WTC11 (cell line): ENCODE measurements at regions not wholly inside any gene's neighbourhood (a gene's known extent, or its start where the extent isn't known, plus 50 kb on each side); places are given as distances from the start of the nearest gene placed in this dataset.

Source experiments
- ATAC-seq: fragments of 200-7000 bp; cut with Tn5 transposase; 2 replicates; pipeline ENCODE4 v1.10.0; 2021; ENCODE audit warnings: mild to moderate bottlenecking, moderate library complexity
- CTCF ChIA-PET: fragments of 300-600 bp; sonication (Branson Sonifier 250); formaldehyde crosslinking; loops from one replicate; lab custom pipeline; 2021; ENCODE audit warnings: antibody characterized with exemption; lab: Charles Lee
- POLR2A ChIA-PET: fragments of 350-600 bp; sonication (Branson Sonifier 250); formaldehyde crosslinking; loops from one replicate; lab custom pipeline; 2021; ENCODE audit warnings: antibody characterized with exemption; lab: Charles Lee
- DNase-seq: peaks from one replicate; pipeline ENCODE4 v3.0.0; 2021; ENCODE audit warnings: low spot score
- H3K27ac Mint-ChIP-seq: 2 replicates; pipeline ENCODE4 v1.8.0; 2021; ENCODE audit warnings: mixed read lengths
- H3K27me3 Mint-ChIP-seq: 2 replicates; pipeline ENCODE4 v1.8.0; 2021; ENCODE audit warnings: low read depth, mild to moderate bottlenecking, moderate library complexity, mixed read lengths
- H3K36me3 Mint-ChIP-seq: 2 replicates; pipeline ENCODE4 v1.8.0; 2021; ENCODE audit warnings: mixed read lengths
- H3K4me1 Mint-ChIP-seq: 2 replicates; pipeline ENCODE4 v1.8.0; 2022; ENCODE audit warnings: mixed read lengths
- H3K4me3 Mint-ChIP-seq: 2 replicates; pipeline ENCODE4 v1.8.0; 2021; ENCODE audit warnings: mild to moderate bottlenecking, moderate library complexity, mixed read lengths
- H3K9me3 Mint-ChIP-seq: 2 replicates; pipeline ENCODE4 v1.8.0; 2021; ENCODE audit warnings: mixed read lengths
- ATF1 ChIP-seq: sonication (generic); formaldehyde crosslinking; IDR thresholded peaks from 2 replicates; pipeline ENCODE4 v1.8.1; 2023; ENCODE audit warnings: mild to moderate bottlenecking, moderate library complexity, missing genetic modification reagents
- CBFB ChIP-seq: sonication (generic); formaldehyde crosslinking; IDR thresholded peaks from 2 replicates; pipeline ENCODE4 v1.8.1; 2022; ENCODE audit warnings: mild to moderate bottlenecking, low read depth, missing genetic modification reagents
- E2F5 ChIP-seq: sonication (generic); formaldehyde crosslinking; IDR thresholded peaks from 2 replicates; pipeline ENCODE4 v1.8.1; 2022; ENCODE audit warnings: mild to moderate bottlenecking, moderate library complexity, missing genetic modification reagents
- ELF4 ChIP-seq: sonication (generic); formaldehyde crosslinking; IDR thresholded peaks from 2 replicates; pipeline ENCODE4 v1.8.1; 2022; ENCODE audit warnings: low read depth, mild to moderate bottlenecking, moderate library complexity, missing genetic modification reagents
- FOXP1 ChIP-seq: sonication (generic); formaldehyde crosslinking; IDR thresholded peaks from 2 replicates; pipeline ENCODE4 v1.8.0; 2022; ENCODE audit warnings: missing genetic modification reagents, mild to moderate bottlenecking, moderate library complexity, borderline replicate concordance
- GRHL2 ChIP-seq: fragments of 250-450 bp; sonication (Bioruptor Pico); IDR thresholded peaks from 2 replicates; pipeline ENCODE4 v1.8.0; 2022; ENCODE audit warnings: mild to moderate bottlenecking, moderate library complexity; ENCODE audit not compliant: insufficient replicate concordance, severe bottlenecking
- GTF2I ChIP-seq: fragments of 250-450 bp; sonication (Bioruptor Pico); conservative IDR thresholded peaks from 2 replicates; pipeline ENCODE4 v1.4.0; 2021; ENCODE audit warnings: mild to moderate bottlenecking
- JUN ChIP-seq: sonication (generic); formaldehyde crosslinking; IDR thresholded peaks from 2 replicates; pipeline ENCODE4 v1.8.0; 2023; ENCODE audit warnings: mild to moderate bottlenecking, missing genetic modification reagents
- NFE2L1 ChIP-seq: sonication (generic); formaldehyde crosslinking; IDR thresholded peaks from 2 replicates; pipeline ENCODE4 v1.8.1; 2023; ENCODE audit warnings: missing genetic modification reagents
- ZBTB43 ChIP-seq: sonication (generic); formaldehyde crosslinking; IDR thresholded peaks from 2 replicates; pipeline ENCODE4 v1.8.1; 2023; ENCODE audit warnings: mild to moderate bottlenecking, missing genetic modification reagents
- ZNF423 ChIP-seq: fragments of 250-450 bp; sonication (Bioruptor Pico); IDR thresholded peaks from 2 replicates; pipeline ENCODE4 v2.1.2; 2022; ENCODE audit warnings: mild to moderate bottlenecking, moderate library complexity
- TF ChIP-seq, protein P1 (sequence below): sonication (generic); formaldehyde crosslinking; conservative IDR thresholded peaks from 2 replicates; pipeline ENCODE4 v1.8.1; 2023; ENCODE audit warnings: mild to moderate bottlenecking, low read depth, missing genetic modification reagents, moderate library complexity
- TF ChIP-seq, protein P2 (sequence below): sonication (generic); formaldehyde crosslinking; IDR thresholded peaks from 2 replicates; pipeline ENCODE4 v1.8.1; 2023; ENCODE audit warnings: mild to moderate bottlenecking, missing genetic modification reagents, moderate library complexity
- TF ChIP-seq, protein P3 (sequence below): sonication (generic); formaldehyde crosslinking; IDR thresholded peaks from 2 replicates; pipeline ENCODE4 v1.8.0; 2022; ENCODE audit warnings: mild to moderate bottlenecking, missing genetic modification reagents
- TF ChIP-seq, protein P4 (sequence below): fragments of 250-450 bp; sonication (Bioruptor Pico); IDR thresholded peaks from 2 replicates; pipeline ENCODE4 v1.9.0; 2021; ENCODE audit warnings: mild to moderate bottlenecking
- TF ChIP-seq, protein P5 (sequence below): sonication (generic); formaldehyde crosslinking; IDR thresholded peaks from 2 replicates; pipeline ENCODE4 v1.8.0; 2022; ENCODE audit warnings: mild to moderate bottlenecking, missing genetic modification reagents
- TF ChIP-seq, protein P6 (sequence below): fragments of 200-600 bp; IDR thresholded peaks from 2 replicates; pipeline ENCODE4 v1.8.0; 2022; ENCODE audit warnings: antibody characterized with exemption
- TF ChIP-seq, protein P7 (sequence below): sonication (generic); formaldehyde crosslinking; IDR thresholded peaks from 2 replicates; pipeline ENCODE4 v1.8.1; 2023; ENCODE audit warnings: mild to moderate bottlenecking, missing genetic modification reagents

- no peaks in the 10 kb centered on the region for H3K4me1 Mint-ChIP-seq
- H3K9me3 Mint-ChIP-seq = peaks cover 56% of the 10 kb centered on the region
- DNase-seq (no peak), ATAC-seq (no peak)
- peaks cover 35% of the 10 kb centered on the region for H3K36me3 Mint-ChIP-seq
- H3K27me3 Mint-ChIP-seq = peaks cover 18% of the 10 kb centered on the region
- H3K27ac Mint-ChIP-seq = no peak overlapping the region
- TF ChIP-seq GRHL2 (CRISPR knock-in tag) (no peak), E2F5 (CRISPR knock-in tag) (no peak), NFE2L1 (no peak), JUN (CRISPR knock-in tag) (no peak), GTF2I (CRISPR knock-in tag) (no peak), FOXP1 (no peak), ZBTB43 (CRISPR knock-in tag) (no peak), ELF4 (CRISPR knock-in tag) (no peak), ZNF423 (CRISPR knock-in tag) (no peak), ATF1 (CRISPR knock-in tag) (no peak)
- TF ChIP-seq, protein P1, sequence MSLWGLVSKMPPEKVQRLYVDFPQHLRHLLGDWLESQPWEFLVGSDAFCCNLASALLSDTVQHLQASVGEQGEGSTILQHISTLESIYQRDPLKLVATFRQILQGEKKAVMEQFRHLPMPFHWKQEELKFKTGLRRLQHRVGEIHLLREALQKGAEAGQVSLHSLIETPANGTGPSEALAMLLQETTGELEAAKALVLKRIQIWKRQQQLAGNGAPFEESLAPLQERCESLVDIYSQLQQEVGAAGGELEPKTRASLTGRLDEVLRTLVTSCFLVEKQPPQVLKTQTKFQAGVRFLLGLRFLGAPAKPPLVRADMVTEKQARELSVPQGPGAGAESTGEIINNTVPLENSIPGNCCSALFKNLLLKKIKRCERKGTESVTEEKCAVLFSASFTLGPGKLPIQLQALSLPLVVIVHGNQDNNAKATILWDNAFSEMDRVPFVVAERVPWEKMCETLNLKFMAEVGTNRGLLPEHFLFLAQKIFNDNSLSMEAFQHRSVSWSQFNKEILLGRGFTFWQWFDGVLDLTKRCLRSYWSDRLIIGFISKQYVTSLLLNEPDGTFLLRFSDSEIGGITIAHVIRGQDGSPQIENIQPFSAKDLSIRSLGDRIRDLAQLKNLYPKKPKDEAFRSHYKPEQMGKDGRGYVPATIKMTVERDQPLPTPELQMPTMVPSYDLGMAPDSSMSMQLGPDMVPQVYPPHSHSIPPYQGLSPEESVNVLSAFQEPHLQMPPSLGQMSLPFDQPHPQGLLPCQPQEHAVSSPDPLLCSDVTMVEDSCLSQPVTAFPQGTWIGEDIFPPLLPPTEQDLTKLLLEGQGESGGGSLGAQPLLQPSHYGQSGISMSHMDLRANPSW (CRISPR knock-in tag) = no peak
- TF ChIP-seq, protein P2, sequence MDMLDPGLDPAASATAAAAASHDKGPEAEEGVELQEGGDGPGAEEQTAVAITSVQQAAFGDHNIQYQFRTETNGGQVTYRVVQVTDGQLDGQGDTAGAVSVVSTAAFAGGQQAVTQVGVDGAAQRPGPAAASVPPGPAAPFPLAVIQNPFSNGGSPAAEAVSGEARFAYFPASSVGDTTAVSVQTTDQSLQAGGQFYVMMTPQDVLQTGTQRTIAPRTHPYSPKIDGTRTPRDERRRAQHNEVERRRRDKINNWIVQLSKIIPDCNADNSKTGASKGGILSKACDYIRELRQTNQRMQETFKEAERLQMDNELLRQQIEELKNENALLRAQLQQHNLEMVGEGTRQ (CRISPR knock-in tag) = no peak
- TF ChIP-seq, protein P3, sequence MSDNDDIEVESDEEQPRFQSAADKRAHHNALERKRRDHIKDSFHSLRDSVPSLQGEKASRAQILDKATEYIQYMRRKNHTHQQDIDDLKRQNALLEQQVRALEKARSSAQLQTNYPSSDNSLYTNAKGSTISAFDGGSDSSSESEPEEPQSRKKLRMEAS = no peak
- TF ChIP-seq, protein P4, sequence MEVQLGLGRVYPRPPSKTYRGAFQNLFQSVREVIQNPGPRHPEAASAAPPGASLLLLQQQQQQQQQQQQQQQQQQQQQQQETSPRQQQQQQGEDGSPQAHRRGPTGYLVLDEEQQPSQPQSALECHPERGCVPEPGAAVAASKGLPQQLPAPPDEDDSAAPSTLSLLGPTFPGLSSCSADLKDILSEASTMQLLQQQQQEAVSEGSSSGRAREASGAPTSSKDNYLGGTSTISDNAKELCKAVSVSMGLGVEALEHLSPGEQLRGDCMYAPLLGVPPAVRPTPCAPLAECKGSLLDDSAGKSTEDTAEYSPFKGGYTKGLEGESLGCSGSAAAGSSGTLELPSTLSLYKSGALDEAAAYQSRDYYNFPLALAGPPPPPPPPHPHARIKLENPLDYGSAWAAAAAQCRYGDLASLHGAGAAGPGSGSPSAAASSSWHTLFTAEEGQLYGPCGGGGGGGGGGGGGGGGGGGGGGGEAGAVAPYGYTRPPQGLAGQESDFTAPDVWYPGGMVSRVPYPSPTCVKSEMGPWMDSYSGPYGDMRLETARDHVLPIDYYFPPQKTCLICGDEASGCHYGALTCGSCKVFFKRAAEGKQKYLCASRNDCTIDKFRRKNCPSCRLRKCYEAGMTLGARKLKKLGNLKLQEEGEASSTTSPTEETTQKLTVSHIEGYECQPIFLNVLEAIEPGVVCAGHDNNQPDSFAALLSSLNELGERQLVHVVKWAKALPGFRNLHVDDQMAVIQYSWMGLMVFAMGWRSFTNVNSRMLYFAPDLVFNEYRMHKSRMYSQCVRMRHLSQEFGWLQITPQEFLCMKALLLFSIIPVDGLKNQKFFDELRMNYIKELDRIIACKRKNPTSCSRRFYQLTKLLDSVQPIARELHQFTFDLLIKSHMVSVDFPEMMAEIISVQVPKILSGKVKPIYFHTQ (CRISPR knock-in tag) = no peak
- TF ChIP-seq, protein P5, sequence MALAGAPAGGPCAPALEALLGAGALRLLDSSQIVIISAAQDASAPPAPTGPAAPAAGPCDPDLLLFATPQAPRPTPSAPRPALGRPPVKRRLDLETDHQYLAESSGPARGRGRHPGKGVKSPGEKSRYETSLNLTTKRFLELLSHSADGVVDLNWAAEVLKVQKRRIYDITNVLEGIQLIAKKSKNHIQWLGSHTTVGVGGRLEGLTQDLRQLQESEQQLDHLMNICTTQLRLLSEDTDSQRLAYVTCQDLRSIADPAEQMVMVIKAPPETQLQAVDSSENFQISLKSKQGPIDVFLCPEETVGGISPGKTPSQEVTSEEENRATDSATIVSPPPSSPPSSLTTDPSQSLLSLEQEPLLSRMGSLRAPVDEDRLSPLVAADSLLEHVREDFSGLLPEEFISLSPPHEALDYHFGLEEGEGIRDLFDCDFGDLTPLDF = no peak
- H3K4me3 Mint-ChIP-seq = no peak overlapping the region
- ChIA-PET CTCF (no interaction called here), POLR2A (no interaction called here)
Observed at GRCh38 chr1:29716306-29716705, 480.0 kb downstream of the PTPRU start.

GRCh38 chr1:29713857-29714256, 477.5 kb downstream of the PTPRU start:
- Mint-ChIP-seq H3K4me3 (no peak overlapping the region), H3K9me3 (peaks cover 34% of the 10 kb centered on the region), H3K27ac (no peak overlapping the region), H3K27me3 (peaks cover 13% of the 10 kb centered on the region), H3K4me1 (peaks cover 12% of the 10 kb centered on the region), H3K36me3 (peaks cover 25% of the 10 kb centered on the region)
- no peak for ATAC-seq
- no peak for DNase-seq
- ChIA-PET CTCF (interaction anchor here (0.8 to 2.4 kb wide), 2 partner anchors 10 to 30 kb away, joined by 3 to 9 read pairs; no protein-coding TSS in a partner anchor), POLR2A (no interaction called here)
- TF ChIP-seq GTF2I (CRISPR knock-in tag) = no peak
- TF ChIP-seq, protein P2 (CRISPR knock-in tag) = no peak
- no peak for TF ChIP-seq CBFB
- TF ChIP-seq, protein P6, sequence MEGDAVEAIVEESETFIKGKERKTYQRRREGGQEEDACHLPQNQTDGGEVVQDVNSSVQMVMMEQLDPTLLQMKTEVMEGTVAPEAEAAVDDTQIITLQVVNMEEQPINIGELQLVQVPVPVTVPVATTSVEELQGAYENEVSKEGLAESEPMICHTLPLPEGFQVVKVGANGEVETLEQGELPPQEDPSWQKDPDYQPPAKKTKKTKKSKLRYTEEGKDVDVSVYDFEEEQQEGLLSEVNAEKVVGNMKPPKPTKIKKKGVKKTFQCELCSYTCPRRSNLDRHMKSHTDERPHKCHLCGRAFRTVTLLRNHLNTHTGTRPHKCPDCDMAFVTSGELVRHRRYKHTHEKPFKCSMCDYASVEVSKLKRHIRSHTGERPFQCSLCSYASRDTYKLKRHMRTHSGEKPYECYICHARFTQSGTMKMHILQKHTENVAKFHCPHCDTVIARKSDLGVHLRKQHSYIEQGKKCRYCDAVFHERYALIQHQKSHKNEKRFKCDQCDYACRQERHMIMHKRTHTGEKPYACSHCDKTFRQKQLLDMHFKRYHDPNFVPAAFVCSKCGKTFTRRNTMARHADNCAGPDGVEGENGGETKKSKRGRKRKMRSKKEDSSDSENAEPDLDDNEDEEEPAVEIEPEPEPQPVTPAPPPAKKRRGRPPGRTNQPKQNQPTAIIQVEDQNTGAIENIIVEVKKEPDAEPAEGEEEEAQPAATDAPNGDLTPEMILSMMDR = no peak
- no peak for TF ChIP-seq NFE2L1
- TF ChIP-seq, protein P7, sequence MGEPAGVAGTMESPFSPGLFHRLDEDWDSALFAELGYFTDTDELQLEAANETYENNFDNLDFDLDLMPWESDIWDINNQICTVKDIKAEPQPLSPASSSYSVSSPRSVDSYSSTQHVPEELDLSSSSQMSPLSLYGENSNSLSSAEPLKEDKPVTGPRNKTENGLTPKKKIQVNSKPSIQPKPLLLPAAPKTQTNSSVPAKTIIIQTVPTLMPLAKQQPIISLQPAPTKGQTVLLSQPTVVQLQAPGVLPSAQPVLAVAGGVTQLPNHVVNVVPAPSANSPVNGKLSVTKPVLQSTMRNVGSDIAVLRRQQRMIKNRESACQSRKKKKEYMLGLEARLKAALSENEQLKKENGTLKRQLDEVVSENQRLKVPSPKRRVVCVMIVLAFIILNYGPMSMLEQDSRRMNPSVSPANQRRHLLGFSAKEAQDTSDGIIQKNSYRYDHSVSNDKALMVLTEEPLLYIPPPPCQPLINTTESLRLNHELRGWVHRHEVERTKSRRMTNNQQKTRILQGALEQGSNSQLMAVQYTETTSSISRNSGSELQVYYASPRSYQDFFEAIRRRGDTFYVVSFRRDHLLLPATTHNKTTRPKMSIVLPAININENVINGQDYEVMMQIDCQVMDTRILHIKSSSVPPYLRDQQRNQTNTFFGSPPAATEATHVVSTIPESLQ (CRISPR knock-in tag) = no peak
